Loucy (cell line): ENCODE measurements at regions not wholly inside any gene's neighbourhood (a gene's known extent, or its start where the extent isn't known, plus 50 kb on each side); places are given as distances from the start of the nearest gene placed in this dataset.

Experiments used
- H2AFZ ChIP-seq: fragments of 200-600 bp; sonication (generic); 2 replicates; pipeline ENCODE4 v1.6.0; 2016; ENCODE audit warnings: antibody characterized with exemption, mild to moderate bottlenecking, low read length, moderate library complexity
- H3F3A ChIP-seq: fragments of 200-600 bp; 2 replicates; pipeline ENCODE4 v1.6.0; 2016; ENCODE audit warnings: antibody characterized with exemption, low read depth, mild to moderate bottlenecking
- H3K27me3 ChIP-seq: fragments of 200-600 bp; sonication (generic); 2 replicates; pipeline ENCODE4 v1.6.1; 2014; ENCODE audit warnings: low read length, mild to moderate bottlenecking; ENCODE audit not compliant: insufficient read depth, poor library complexity, severe bottlenecking
- H3K36me3 ChIP-seq: fragments of 200-600 bp; sonication (generic); 2 replicates; pipeline ENCODE4 v1.6.1; 2016; ENCODE audit warnings: low read length; ENCODE audit not compliant: insufficient read depth
- H3K4me1 ChIP-seq: fragments of 200-600 bp; sonication (generic); 2 replicates; pipeline ENCODE4 v1.5.1; 2014; ENCODE audit warnings: low read length, mild to moderate bottlenecking; ENCODE audit not compliant: insufficient read depth, poor library complexity, severe bottlenecking
- H3K4me2 ChIP-seq: fragments of 200-600 bp; sonication (generic); 2 replicates; pipeline ENCODE4 v1.6.0; 2014; ENCODE audit warnings: antibody characterized with exemption, low read length, low read depth, mild to moderate bottlenecking; ENCODE audit not compliant: poor library complexity, severe bottlenecking
- H3K4me3 ChIP-seq: fragments of 200-600 bp; sonication (generic); 2 replicates; pipeline ENCODE4 v1.5.1; 2014; ENCODE audit warnings: low read length, mild to moderate bottlenecking, mixed read lengths; ENCODE audit not compliant: poor library complexity, severe bottlenecking
- H3K79me2 ChIP-seq: fragments of 200-600 bp; sonication (generic); 2 replicates; pipeline ENCODE4 v1.6.1; 2014; ENCODE audit warnings: low read length; ENCODE audit not compliant: insufficient read depth
- H3K9ac ChIP-seq: fragments of 200-600 bp; sonication (generic); 2 replicates; pipeline ENCODE4 v1.6.0; 2014; ENCODE audit warnings: mild to moderate bottlenecking, low read depth, low read length, moderate library complexity; ENCODE audit not compliant: poor library complexity, severe bottlenecking
- H3K9me2 ChIP-seq: fragments of 200-600 bp; sonication (generic); replicated peaks from 2 replicates; pipeline ENCODE4 v1.6.1; 2016; ENCODE audit warnings: low read depth, low read length, mixed read lengths
- H3K9me3 ChIP-seq: fragments of 200-600 bp; sonication (generic); 2 replicates; pipeline ENCODE4 v1.6.1; 2014; ENCODE audit warnings: mild to moderate bottlenecking, antibody characterized with exemption, low read length, low read depth; ENCODE audit not compliant: insufficient read depth
- H4K20me1 ChIP-seq: fragments of 200-600 bp; sonication (generic); 2 replicates; pipeline ENCODE4 v1.6.0; 2014; ENCODE audit warnings: antibody characterized with exemption, low read length, mild to moderate bottlenecking; ENCODE audit not compliant: insufficient read depth, poor library complexity, severe bottlenecking
- EZH2phosphoT487 ChIP-seq: fragments of 200-600 bp; IDR thresholded peaks from 2 replicates; pipeline ENCODE4 v1.6.1; 2018; ENCODE audit warnings: antibody characterized with exemption, mild to moderate bottlenecking, moderate library complexity, borderline replicate concordance
- TF ChIP-seq, protein P1 (sequence below): fragments of 200-600 bp; sonication (generic); conservative IDR thresholded peaks from 2 replicates; pipeline ENCODE4 v1.5.1; 2014; ENCODE audit warnings: mild to moderate bottlenecking, antibody characterized with exemption, low read length

DNA sequence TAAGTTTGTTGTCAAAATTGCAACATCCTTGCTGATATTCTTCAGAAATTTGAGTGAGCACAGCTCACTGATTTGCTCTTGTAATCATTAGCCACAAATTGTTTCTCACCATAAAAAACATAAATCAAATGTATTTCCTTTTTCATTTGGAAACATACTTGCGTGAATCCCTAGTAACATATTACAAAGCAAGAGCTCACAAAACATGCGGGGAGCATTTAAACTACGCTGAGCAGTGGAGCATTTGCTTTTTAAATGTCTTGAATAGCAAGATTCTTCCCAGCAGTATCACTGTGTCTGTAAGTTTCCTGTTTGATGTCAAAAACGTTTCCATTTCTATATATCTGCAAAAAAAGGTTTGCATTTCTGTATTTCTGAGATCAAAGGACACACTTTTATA, 788.3 kb upstream of the SALL3 start:
- TF ChIP-seq, protein P1, sequence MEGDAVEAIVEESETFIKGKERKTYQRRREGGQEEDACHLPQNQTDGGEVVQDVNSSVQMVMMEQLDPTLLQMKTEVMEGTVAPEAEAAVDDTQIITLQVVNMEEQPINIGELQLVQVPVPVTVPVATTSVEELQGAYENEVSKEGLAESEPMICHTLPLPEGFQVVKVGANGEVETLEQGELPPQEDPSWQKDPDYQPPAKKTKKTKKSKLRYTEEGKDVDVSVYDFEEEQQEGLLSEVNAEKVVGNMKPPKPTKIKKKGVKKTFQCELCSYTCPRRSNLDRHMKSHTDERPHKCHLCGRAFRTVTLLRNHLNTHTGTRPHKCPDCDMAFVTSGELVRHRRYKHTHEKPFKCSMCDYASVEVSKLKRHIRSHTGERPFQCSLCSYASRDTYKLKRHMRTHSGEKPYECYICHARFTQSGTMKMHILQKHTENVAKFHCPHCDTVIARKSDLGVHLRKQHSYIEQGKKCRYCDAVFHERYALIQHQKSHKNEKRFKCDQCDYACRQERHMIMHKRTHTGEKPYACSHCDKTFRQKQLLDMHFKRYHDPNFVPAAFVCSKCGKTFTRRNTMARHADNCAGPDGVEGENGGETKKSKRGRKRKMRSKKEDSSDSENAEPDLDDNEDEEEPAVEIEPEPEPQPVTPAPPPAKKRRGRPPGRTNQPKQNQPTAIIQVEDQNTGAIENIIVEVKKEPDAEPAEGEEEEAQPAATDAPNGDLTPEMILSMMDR = no peak
- TF ChIP-seq EZH2phosphoT487 = no peak
- no peaks in the 10 kb centered on the region for H3K9me3 ChIP-seq
- H3K36me3 ChIP-seq = no peaks in the 10 kb centered on the region
- H4K20me1 ChIP-seq = no peaks in the 10 kb centered on the region
- no peaks in the 10 kb centered on the region for H3K27me3 ChIP-seq
- no peaks in the 10 kb centered on the region for H3K79me2 ChIP-seq
- H3K9me2 ChIP-seq = no peaks in the 10 kb centered on the region
- H3K9ac ChIP-seq = no peak overlapping the region
- no peak overlapping the region for H3K4me2 ChIP-seq
- H3F3A ChIP-seq = no peaks in the 10 kb centered on the region
- no peak overlapping the region for H3K4me3 ChIP-seq
- H3K4me1 ChIP-seq = no peaks in the 10 kb centered on the region
- no peak overlapping the region for H2AFZ ChIP-seq

DNA sequence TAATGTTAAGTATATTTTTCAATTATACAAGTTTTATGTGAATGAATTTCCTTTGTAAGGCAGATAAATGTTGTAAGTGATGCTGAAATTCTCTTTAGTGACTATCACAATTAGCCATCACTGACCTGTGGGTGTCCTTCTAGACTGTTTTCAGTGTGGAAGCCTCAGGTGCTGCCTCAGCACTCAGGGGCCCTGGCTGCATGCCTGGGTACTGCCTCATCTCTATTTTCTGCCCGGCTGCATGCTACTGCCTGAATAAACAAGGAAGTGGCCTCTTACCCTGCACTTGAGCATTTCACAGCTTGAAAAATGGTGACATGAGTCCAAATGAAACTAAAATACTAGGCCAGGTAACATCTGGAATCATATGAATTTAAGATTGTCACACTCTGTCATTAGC, 787.6 kb upstream of the SALL3 start:
- no peaks in the 10 kb centered on the region for H3K27me3 ChIP-seq
- H2AFZ ChIP-seq = no peak overlapping the region
- H3K4me2 ChIP-seq = no peak overlapping the region
- H3K9me2 ChIP-seq = no peaks in the 10 kb centered on the region
- H3K79me2 ChIP-seq = no peaks in the 10 kb centered on the region
- TF ChIP-seq EZH2phosphoT487 = no peak
- TF ChIP-seq, protein P1 = no peak
- H3K9ac ChIP-seq = no peak overlapping the region
- no peaks in the 10 kb centered on the region for H3K9me3 ChIP-seq
- H3K4me3 ChIP-seq = no peak overlapping the region
- H3K4me1 ChIP-seq = no peaks in the 10 kb centered on the region
- no peaks in the 10 kb centered on the region for H3F3A ChIP-seq
- no peaks in the 10 kb centered on the region for H4K20me1 ChIP-seq
- H3K36me3 ChIP-seq = no peaks in the 10 kb centered on the region

DNA sequence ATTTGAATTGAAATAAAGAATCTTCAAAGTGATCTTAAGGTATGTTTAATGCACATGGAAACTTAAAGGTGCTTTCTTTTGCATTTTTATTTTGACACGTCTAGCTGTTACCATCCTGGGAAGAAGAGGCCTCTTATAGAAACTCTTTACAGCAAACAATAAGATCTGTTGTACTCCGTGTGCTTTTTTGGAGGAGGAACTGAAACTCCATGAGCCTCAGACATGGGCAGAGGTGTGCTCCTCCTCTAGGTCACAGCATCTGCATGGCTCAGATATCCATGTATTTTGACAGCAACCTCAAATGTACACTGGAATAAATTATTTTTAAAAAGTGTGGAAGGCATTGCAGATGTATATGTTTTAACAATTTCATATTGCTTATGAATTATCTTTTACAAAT, 783.3 kb upstream of the SALL3 start:
- Histone ChIP-seq H2AFZ (no peak overlapping the region), H3K4me1 (no peaks in the 10 kb centered on the region), H3K36me3 (no peaks in the 10 kb centered on the region), H3K9me2 (no peaks in the 10 kb centered on the region), H4K20me1 (no peaks in the 10 kb centered on the region), H3K4me2 (no peak overlapping the region), H3K27me3 (no peaks in the 10 kb centered on the region), H3K9me3 (no peaks in the 10 kb centered on the region), H3K4me3 (no peak overlapping the region), H3K9ac (no peak overlapping the region), H3F3A (no peaks in the 10 kb centered on the region), H3K79me2 (no peaks in the 10 kb centered on the region)
- TF ChIP-seq EZH2phosphoT487 = no peak
- TF ChIP-seq, protein P1 = no peak
